ENCODE measurements at regions not wholly inside any gene's neighbourhood (a gene's known extent, or its start where the extent isn't known, plus 50 kb on each side); places are given as distances from the start of the nearest gene placed in this dataset.

GRCh38 chr7:46738796-46739195 lies 817.7 kb upstream of the IGFBP3 start:
- BruUV-seq (replicated peaks): no TSS peak

More at GRCh38 chr7:46738796-46739195, 817.7 kb upstream of the IGFBP3 start:
- POLR2A ChIA-PET: no interaction called here
- no peak overlapping the region for H3K4me3 ChIP-seq (replicated peaks in 1 of 2; ENCODE audit: low read depth in 1 of 2, low read length in 2 of 2)
- H3K36me3 ChIP-seq (ENCODE audit: control insufficient read depth in 1 of 2, insufficient read depth in 2 of 2, low read length in 2 of 2): no peaks in the 10 kb centered on the region
- intact Hi-C loops (cut with micrococcal nuclease): no loop called here
- no peak overlapping the region for H3K9ac ChIP-seq (ENCODE audit: low read length)
- TF ChIP-seq POLR2AphosphoS5 (IDR thresholded peaks at IDR 0.05; ENCODE audit: low read depth, low read length) (no peak), EZH2 (IDR thresholded peaks at IDR 0.05) (no peak), ELF1 (IDR thresholded peaks at IDR 0.05; ENCODE audit: borderline replicate concordance, low read depth) (no peak), SIN3A (IDR thresholded peaks at IDR 0.05; ENCODE audit: low read depth) (no peak), ZFX (IDR thresholded peaks at IDR 0.05) (no peak), ATF3 (IDR thresholded peaks at IDR 0.05) (no peak), RAD21 (IDR thresholded peaks at IDR 0.05; ENCODE audit: low read depth) (no peak), SRF (IDR thresholded peaks at IDR 0.05; ENCODE audit: low read depth) (no peak), CEBPB (IDR thresholded peaks at IDR 0.05; ENCODE audit: low read depth) (no peak), ZNF274 (IDR thresholded peaks at IDR 0.05; ENCODE audit: low read depth, low read length) (no peak), EZH2phosphoT487 (IDR thresholded peaks at IDR 0.05; ENCODE audit: borderline replicate concordance) (no peak), JUND (IDR thresholded peaks at IDR 0.05) (no peak), SP1 (IDR thresholded peaks at IDR 0.05; ENCODE audit: low read depth) (no peak), TCF7L2 (IDR thresholded peaks at IDR 0.05; ENCODE audit: borderline replicate concordance, extremely low read depth, insufficient read depth, insufficient read length) (no peak), YY1 (IDR thresholded peaks at IDR 0.05; ENCODE audit: extremely low read depth, insufficient replicate concordance, low read depth, low read length) (no peak), FOSL1 (IDR thresholded peaks at IDR 0.05; ENCODE audit: low read depth) (no peak), POLR2A (IDR thresholded peaks at IDR 0.05; ENCODE audit: borderline replicate concordance, extremely low read depth, insufficient read depth, insufficient read length) (no peak)
- TF ChIP-seq, protein P1, sequence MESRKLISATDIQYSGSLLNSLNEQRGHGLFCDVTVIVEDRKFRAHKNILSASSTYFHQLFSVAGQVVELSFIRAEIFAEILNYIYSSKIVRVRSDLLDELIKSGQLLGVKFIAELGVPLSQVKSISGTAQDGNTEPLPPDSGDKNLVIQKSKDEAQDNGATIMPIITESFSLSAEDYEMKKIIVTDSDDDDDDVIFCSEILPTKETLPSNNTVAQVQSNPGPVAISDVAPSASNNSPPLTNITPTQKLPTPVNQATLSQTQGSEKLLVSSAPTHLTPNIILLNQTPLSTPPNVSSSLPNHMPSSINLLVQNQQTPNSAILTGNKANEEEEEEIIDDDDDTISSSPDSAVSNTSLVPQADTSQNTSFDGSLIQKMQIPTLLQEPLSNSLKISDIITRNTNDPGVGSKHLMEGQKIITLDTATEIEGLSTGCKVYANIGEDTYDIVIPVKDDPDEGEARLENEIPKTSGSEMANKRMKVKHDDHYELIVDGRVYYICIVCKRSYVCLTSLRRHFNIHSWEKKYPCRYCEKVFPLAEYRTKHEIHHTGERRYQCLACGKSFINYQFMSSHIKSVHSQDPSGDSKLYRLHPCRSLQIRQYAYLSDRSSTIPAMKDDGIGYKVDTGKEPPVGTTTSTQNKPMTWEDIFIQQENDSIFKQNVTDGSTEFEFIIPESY (IDR thresholded peaks at IDR 0.05; ENCODE audit: extremely low read depth, insufficient replicate concordance, low read length): no peak
- TF ChIP-seq, protein P2, sequence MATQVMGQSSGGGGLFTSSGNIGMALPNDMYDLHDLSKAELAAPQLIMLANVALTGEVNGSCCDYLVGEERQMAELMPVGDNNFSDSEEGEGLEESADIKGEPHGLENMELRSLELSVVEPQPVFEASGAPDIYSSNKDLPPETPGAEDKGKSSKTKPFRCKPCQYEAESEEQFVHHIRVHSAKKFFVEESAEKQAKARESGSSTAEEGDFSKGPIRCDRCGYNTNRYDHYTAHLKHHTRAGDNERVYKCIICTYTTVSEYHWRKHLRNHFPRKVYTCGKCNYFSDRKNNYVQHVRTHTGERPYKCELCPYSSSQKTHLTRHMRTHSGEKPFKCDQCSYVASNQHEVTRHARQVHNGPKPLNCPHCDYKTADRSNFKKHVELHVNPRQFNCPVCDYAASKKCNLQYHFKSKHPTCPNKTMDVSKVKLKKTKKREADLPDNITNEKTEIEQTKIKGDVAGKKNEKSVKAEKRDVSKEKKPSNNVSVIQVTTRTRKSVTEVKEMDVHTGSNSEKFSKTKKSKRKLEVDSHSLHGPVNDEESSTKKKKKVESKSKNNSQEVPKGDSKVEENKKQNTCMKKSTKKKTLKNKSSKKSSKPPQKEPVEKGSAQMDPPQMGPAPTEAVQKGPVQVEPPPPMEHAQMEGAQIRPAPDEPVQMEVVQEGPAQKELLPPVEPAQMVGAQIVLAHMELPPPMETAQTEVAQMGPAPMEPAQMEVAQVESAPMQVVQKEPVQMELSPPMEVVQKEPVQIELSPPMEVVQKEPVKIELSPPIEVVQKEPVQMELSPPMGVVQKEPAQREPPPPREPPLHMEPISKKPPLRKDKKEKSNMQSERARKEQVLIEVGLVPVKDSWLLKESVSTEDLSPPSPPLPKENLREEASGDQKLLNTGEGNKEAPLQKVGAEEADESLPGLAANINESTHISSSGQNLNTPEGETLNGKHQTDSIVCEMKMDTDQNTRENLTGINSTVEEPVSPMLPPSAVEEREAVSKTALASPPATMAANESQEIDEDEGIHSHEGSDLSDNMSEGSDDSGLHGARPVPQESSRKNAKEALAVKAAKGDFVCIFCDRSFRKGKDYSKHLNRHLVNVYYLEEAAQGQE (IDR thresholded peaks at IDR 0.05; ENCODE audit: low read depth): no peak
- TF ChIP-seq, protein P3, sequence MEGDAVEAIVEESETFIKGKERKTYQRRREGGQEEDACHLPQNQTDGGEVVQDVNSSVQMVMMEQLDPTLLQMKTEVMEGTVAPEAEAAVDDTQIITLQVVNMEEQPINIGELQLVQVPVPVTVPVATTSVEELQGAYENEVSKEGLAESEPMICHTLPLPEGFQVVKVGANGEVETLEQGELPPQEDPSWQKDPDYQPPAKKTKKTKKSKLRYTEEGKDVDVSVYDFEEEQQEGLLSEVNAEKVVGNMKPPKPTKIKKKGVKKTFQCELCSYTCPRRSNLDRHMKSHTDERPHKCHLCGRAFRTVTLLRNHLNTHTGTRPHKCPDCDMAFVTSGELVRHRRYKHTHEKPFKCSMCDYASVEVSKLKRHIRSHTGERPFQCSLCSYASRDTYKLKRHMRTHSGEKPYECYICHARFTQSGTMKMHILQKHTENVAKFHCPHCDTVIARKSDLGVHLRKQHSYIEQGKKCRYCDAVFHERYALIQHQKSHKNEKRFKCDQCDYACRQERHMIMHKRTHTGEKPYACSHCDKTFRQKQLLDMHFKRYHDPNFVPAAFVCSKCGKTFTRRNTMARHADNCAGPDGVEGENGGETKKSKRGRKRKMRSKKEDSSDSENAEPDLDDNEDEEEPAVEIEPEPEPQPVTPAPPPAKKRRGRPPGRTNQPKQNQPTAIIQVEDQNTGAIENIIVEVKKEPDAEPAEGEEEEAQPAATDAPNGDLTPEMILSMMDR (IDR thresholded peaks at IDR 0.05 in 2 of 3, conservative IDR thresholded peaks at IDR 0.05 in 1 of 3; ENCODE audit: borderline replicate concordance in 1 of 3, insufficient read depth in 1 of 3, low read depth in 2 of 3, low read length in 2 of 3): no peak
- RAD21 ChIA-PET (ENCODE audit: low non-redundant PET in 1 of 2, low total read pairs in 2 of 2, uncharacterized antibody in 2 of 2, unreplicated experiment in 2 of 2): no interaction called here
- H3K27me3 ChIP-seq (ENCODE audit: insufficient read depth, low read length): no peaks in the 10 kb centered on the region
- H3K9me3 ChIP-seq (ENCODE audit: control insufficient read depth in 1 of 2, insufficient read depth in 1 of 2, low read depth in 1 of 2, low read length in 2 of 2): no peaks in the 10 kb centered on the region
- H3K27ac ChIP-seq (ENCODE audit: low read depth, low read length): no peak overlapping the region
- ATAC-seq: no peak
- H3K79me2 ChIP-seq (ENCODE audit: insufficient read depth, low read length): no peaks in the 10 kb centered on the region
- no peak for DNase-seq (ENCODE audit: low read depth, low spot score)
- H3K9me2 ChIP-seq (ENCODE audit: insufficient read depth): no peaks in the 10 kb centered on the region
- H3K4me2 ChIP-seq (ENCODE audit: low read length): no peak overlapping the region
- H2AFZ ChIP-seq (ENCODE audit: low read depth, low read length, poor library complexity, severe bottlenecking): no peak overlapping the region
- H3K4me1 ChIP-seq (ENCODE audit: control insufficient read depth in 1 of 2, insufficient read depth in 2 of 2, low read length in 2 of 2): no peaks in the 10 kb centered on the region
- CTCF ChIA-PET: no interaction called here
- no peaks in the 10 kb centered on the region for H4K20me1 ChIP-seq (ENCODE audit: insufficient read depth)
